ENCODE measurements at regions not wholly inside any gene's neighbourhood (a gene's known extent, or its start where the extent isn't known, plus 50 kb on each side); places are given as distances from the start of the nearest gene placed in this dataset.

GRCh38 chr6:21666853-21667681, 73.5 kb downstream of the SOX4 start:
- H3K27ac ChIP-seq (replicated peaks in 1 of 4) = peak overlapping the region; percentile 78 to 83 (median 80)
- intact Hi-C loops (cut with DNase I) = loop anchor here (5.0 kb wide), 1 partner anchor 70 kb away; no protein-coding TSS in a partner anchor
- H3K4me1 ChIP-seq = peaks cover 27 to 57% (median 55%) of the 10 kb centered on the region in 4 donors
- H3K4me3 ChIP-seq = peak overlapping the region; percentile 62 to 78 (median 70)
- no peaks in the 10 kb centered on the region for H3K9me3 ChIP-seq
- TF ChIP-seq EP300 (IDR thresholded peaks at IDR 0.05) (no peak), POLR2AphosphoS5 (IDR thresholded peaks at IDR 0.05) (peak in 1 of 2 donors; percentile 25), CTCF (IDR thresholded peaks at IDR 0.05) (no peak), POLR2A (IDR thresholded peaks at IDR 0.05; ENCODE audit: low read depth) (no peak)
- 14% methylated on average over 27 of the region's 27 CpGs for WGBS
- H3K36me3 ChIP-seq = no peaks in the 10 kb centered on the region
- no peak for DNase-seq (ENCODE audit: extremely low spot score)
- H3K27me3 ChIP-seq = no peaks in the 10 kb centered on the region

- peak overlapping the region in 3 of 4 donors; percentile 11 to 82 (median 28) for H3K27ac ChIP-seq (replicated peaks in 1 of 4)
- H3K27me3 ChIP-seq = no peaks in the 10 kb centered on the region
- peaks cover 27 to 56% (median 54%) of the 10 kb centered on the region in 4 donors for H3K4me1 ChIP-seq
- H3K4me3 ChIP-seq = no peak overlapping the region
- no peaks in the 10 kb centered on the region for H3K36me3 ChIP-seq
- TF ChIP-seq CTCF (IDR thresholded peaks at IDR 0.05) = no peak
- TF ChIP-seq POLR2AphosphoS5 (IDR thresholded peaks at IDR 0.05) = no peak
- TF ChIP-seq POLR2A (IDR thresholded peaks at IDR 0.05; ENCODE audit: low read depth) = no peak
- TF ChIP-seq EP300 (IDR thresholded peaks at IDR 0.05) = no peak
- intact Hi-C loops (cut with DNase I) = loop anchor here (5.0 kb wide), 1 partner anchor 71 kb away; no protein-coding TSS in a partner anchor
- WGBS = 82% methylated on average over 3 of the region's 3 CpGs
- DNase-seq (ENCODE audit: extremely low spot score) = no peak
- no peaks in the 10 kb centered on the region for H3K9me3 ChIP-seq
Measured at GRCh38 chr6:21668795-21669194, 75.2 kb downstream of the SOX4 start.

GRCh38 chr6:21676769-21677168, 83.2 kb downstream of the SOX4 start:
- WGBS = 45% methylated on average over 2 of the region's 2 CpGs

GRCh38 chr6:21678990-21679389, 85.4 kb downstream of the SOX4 start:
- Histone ChIP-seq H3K4me3 (no peak overlapping the region), H3K4me1 (peaks cover 5 to 16% (median 14%) of the 10 kb centered on the region in 4 donors), H3K27me3 (no peaks in the 10 kb centered on the region), H3K36me3 (no peaks in the 10 kb centered on the region), H3K9me3 (no peaks in the 10 kb centered on the region), H3K27ac (replicated peaks in 1 of 4) (peak overlapping the region; percentile 54 to 78 (median 70))
- TF ChIP-seq EP300 (IDR thresholded peaks at IDR 0.05) (no peak), POLR2AphosphoS5 (IDR thresholded peaks at IDR 0.05) (no peak), POLR2A (IDR thresholded peaks at IDR 0.05; ENCODE audit: low read depth) (no peak), CTCF (IDR thresholded peaks at IDR 0.05) (no peak)
- DNase-seq (ENCODE audit: extremely low spot score) = no peak
- 65% methylated on average over 5 of the region's 6 CpGs for WGBS
- intact Hi-C loops (cut with DNase I) = no loop called here

More at GRCh38 chr6:21676769-21677168, 83.2 kb downstream of the SOX4 start:
- H3K4me1 ChIP-seq = peaks cover 5 to 16% (median 11%) of the 10 kb centered on the region in 4 donors
- TF ChIP-seq EP300 (IDR thresholded peaks at IDR 0.05) (no peak), POLR2A (IDR thresholded peaks at IDR 0.05; ENCODE audit: low read depth) (no peak), POLR2AphosphoS5 (IDR thresholded peaks at IDR 0.05) (no peak), CTCF (IDR thresholded peaks at IDR 0.05) (no peak)
- no peaks in the 10 kb centered on the region for H3K27me3 ChIP-seq
- H3K27ac ChIP-seq (replicated peaks in 1 of 4) = peak overlapping the region in 1 of 4 donors; percentile 4
- DNase-seq (ENCODE audit: extremely low spot score) = no peak
- H3K36me3 ChIP-seq = no peaks in the 10 kb centered on the region
- intact Hi-C loops (cut with DNase I) = no loop called here
- no peaks in the 10 kb centered on the region for H3K9me3 ChIP-seq
- H3K4me3 ChIP-seq = no peak overlapping the region

Measured in esophagus muscularis mucosa (tissue), 4 donors.